DMS53 treated with DMSO at 0.1 percent for 48 hours (cell line): ENCODE measurements at regions not wholly inside any gene's neighbourhood (a gene's known extent, or its start where the extent isn't known, plus 50 kb on each side); places are given as distances from the start of the nearest gene placed in this dataset.
"Not testable (repeated sequence)": the region's sequence is repeated elsewhere in the genome, so short reads cannot be mapped to it uniquely, and the experiment has no call there.

Experiments
- DNase-seq: peaks from one replicate; lab custom pipeline; 2025; ENCODE audit not compliant: unreplicated experiment; lab: John Stamatoyannopoulos, UW

DNA sequence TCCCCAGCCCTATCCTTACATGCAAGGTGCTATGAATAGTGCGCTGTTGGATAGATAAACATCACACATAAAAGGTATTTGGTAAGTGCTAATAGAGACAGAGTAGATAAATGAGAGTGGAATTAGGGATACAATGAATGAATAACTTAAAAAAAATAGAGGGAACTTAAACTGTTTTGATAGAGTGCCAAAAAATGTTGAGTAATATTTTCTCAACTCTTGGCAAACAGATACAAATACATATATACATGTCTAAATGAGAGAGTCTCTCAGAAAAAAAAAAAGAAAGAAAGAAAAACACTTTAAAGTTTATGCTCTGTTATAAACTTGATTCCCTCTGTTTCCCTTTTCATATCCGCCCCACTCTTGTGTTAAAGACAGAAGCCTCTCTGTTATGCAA lies 667.4 kb downstream of the ROBO2 start:
- no peak for DNase-seq

DNA sequence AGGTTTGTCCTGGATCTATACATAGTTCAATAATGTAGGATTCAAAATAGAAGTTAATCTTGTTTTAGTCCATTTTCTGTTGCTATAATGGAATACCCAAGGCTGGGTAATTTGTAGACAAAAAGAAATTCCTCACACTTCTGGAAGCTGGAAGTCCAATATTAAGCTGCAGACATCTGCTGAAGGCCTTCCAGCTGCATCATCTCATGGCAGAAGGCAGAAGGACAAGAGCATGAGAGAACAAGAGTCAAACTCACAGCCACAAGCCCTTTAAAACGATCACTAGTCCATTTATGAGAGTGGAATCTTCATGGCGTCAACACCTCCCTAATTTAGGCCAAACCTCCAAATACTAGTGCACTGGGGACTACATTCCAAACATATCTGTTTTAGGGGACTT lies 669.3 kb downstream of the ROBO2 start:
- no peak for DNase-seq

DNA sequence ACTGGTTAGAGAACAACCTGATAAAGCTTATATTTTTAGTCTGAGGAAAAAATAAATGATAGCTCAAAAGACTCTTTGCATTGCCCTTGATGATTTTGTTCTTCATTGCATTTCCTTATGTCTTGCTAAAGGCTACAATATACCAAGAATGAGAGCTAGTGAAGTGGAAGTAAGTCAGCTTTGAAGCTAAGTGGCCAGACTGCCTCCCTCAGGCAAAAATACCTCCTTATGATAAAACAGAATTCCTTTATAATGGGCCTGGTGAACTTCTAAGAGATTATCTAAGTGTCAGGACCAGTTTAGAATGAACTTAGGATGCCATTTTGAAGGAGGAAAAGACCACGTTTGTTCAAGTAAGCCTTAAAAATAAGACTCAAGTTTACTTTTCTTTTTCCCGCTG lies 678.4 kb downstream of the ROBO2 start:
- DNase-seq = no peak

DNA sequence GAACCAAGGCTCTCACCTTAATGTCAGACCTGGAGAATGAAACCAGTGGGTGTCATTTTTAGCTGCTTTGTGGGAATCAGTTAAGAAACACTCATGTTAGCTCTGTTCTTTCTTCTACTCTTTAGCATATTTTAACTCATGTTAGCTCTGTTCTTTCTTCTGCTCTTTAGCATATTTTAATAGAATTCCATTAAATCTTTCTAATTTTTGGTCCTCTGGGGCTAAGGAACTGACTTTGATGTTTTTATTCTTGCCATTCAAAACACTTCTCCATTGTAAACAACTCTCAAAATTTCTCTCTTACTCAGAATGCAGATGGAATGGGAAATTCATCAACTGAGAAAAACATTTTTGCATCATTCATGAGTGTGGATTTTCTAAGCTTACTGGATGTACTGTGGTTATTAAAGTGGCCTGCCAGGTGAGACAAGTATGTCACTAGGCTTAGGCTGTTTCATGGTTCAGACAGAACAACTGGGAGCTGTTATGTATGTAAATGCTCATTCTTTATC lies 680.6 kb downstream of the ROBO2 start:
- DNase-seq = no peak

DNA sequence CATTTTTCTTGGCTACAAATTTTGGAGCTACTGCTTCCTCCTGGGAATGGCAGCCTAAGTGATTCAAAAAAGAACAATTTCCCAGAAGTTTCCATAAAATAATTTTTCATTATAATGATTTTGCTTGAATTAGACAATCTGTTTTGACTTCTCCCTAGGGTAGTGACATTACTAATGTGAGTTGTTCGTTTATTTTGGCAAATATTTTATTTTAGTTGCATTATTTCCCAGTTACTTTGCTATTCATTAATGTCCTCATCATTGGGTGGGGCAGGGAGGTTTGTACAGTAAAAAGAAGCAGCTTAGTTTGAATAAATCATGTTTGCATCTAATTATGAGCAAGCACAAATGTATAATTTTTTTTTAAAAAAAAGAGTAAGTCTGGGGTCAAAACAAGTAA lies 686.6 kb downstream of the ROBO2 start:
- DNase-seq = no peak

DNA sequence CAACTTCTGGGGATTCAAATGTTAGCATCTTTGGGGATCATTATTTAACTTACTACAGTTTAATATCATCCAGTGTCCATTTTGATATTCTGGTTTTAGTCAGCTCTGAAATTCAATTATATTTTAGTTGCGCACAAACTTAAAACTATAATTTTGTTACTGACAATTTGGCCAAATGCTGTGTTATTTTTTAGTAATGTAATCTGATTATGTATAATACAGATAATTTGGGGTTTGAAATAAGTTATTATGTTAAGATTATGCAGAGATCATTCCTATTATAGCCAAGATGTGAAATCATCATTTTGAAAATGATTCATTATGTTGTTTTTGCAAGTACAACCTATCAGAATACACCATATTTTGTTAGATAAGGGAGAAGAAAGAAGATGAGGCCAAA lies 706.1 kb downstream of the ROBO2 start:
- DNase-seq = no peak

DNA sequence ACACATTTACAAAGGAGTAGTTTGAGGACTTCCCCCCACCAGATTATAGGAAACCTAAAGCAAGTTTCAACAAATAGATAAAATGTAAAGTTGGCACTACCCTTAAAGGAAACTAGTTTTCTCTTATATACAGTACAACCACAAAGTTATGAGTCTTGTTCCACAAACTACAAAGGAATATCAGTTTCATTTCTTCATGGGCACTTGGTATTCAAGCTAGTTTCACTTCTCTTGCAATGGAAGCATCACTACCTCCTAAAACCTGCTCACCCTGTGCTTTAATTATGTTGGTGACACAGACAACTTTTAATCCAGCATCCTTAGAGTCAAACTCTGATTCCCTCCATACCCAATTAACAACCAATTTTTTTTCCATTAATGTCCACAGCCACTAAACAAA lies 707.0 kb downstream of the ROBO2 start:
- no peak for DNase-seq

DNA sequence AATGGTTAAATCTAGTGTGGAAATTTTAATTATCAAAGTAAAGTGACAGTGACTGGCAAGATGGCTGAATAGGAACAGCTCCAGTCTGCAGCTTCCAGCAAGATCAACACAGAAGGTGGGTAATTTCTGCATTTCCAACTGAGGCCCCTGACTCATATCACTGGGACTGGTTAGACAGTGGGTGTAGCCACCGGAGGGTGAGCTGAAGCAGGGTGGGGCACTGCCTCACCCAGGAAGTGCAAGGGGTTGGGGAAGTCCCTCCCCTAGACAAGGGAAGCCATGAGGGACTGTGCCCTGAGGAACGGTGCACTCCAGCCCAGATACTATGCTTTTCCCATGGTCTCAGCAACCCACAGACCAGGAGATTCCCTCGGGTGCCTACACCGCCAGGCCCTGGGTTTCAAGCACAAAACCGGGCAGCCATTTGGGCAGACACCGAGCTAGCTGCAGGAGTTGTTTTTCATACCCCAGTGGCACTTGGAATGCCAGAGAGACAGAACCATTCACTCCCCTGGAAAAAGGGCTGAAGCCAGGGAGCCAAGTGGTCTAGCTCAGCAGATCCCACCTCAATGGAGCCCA lies 716.6 kb downstream of the ROBO2 start:
- not testable (repeated sequence) for DNase-seq

DNA sequence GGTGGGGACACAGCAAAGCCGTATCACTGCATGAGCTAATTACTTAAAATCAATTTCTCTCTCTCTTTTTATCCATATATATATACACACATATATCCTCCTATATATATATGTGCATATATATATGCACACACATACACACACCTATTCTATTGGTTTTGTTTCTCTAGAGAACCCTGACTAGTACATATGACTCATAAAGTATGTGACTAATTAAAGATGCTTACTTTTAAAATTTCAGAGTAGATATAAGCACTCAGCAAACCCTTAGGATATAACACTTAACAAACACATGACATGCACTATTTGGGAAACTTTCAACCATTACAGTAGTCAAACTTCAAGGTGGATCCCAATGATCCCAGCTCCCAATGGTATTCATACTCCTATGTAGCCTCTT lies 732.6 kb downstream of the ROBO2 start:
- DNase-seq = no peak

DNA sequence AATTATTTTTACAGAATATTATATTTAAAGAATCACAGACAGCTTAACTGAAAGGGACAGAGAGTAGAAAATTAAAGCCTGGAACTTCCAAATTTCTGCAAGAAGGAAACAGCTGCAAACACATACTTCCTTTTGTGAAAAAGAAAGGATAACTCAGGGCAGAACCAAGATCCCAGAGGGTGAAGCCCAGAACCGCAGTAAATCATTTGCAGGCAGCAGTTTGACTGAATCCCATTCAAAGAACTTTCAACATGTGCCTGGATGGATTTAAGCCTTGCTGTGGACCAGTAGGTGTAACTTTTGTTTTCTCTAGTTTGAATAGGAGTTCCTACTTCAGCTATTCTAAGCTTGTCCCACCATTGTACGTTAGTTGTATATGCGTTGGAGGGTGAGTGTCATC lies 733.2 kb downstream of the ROBO2 start:
- DNase-seq = no peak

DNA sequence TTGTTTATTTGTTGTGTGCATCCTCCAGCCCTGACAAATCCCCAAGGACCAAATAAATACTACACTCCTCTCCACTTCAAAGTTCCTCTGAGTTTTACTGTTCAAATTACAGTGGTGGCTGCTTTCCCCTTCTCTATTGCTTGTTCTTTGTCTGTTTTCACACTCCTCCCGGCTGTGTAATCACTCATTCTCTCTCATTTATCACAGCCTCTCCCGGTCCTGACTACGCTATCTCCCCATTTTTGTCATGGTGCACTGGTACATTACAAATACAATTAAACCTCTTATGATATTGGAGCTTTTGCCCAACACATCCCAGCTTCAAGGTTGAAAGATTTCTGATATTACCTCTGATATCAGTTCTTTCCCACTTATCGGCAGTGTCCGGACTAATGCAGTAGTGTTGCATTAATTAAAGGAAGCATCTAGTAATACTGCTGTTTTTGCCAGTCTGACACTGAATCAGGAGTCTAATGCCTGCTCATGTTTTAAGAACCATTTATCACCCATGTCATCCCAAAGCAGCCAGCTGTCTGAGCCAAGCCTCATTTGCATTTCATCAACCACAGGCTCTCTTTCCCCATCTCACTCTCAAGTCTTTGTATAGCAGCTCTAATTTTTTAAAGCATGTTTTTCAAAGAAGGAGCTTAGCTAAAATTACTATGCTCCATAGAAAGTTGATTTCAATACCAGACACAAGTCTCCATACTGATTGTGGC lies 740.5 kb downstream of the ROBO2 start:
- no peak for DNase-seq

DNA sequence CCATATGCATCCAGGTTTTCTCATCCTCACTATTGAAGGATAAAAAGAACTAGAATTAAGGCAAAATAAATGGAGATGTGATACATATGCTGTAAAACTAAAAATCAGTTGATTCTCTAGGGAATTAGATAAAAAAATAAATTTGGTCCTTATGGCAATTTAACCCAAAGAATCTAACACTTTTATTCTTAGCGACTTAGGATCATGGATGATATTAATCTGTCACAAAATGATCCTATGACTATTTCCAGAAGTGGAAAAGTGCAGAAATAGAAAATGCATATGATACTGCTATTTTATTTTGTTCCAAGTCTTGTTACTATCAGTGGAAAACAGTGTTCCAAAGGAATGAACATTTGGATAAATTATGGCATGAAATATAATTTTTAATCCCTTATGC lies 746.3 kb downstream of the ROBO2 start:
- no peak for DNase-seq

DNA sequence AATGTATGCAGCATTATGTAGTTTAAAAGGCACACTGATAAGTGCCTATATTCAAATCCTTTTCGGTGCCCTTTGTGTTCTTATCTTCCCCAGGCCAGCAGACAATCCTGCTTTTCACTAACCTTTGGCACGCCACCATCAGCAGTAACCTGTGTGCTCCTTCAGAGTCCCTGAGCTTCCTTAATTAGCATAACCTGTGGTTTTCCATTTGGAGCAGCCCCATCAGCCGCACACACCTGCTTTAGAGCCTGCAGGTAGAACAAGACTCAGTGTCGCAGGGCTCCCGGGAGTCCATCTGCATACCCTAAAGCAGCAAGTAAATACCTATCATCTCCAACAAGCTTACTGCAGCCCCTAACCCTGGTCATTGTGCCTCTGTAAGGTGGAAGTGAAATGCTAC lies 755.1 kb downstream of the ROBO2 start:
- no peak for DNase-seq

DNA sequence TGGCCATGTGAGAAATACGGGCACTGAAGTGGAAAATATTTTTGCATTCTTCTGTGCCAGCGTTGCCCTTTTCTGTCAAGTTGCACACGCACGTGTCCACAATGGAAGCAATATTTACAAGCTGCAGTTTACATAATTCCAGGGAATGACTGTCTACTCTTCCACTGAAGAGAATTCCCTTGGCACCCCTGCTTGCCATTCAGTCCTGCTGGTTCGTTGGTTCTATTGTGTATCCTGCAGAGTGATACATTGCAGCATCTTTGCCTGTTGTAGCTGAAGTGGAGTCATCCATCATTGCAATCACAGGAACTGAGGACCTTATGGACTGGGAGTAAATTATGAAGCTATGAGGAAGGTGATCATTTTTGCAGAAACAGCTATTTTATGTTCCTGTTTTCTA lies 759.4 kb downstream of the ROBO2 start:
- no peak for DNase-seq

DNA sequence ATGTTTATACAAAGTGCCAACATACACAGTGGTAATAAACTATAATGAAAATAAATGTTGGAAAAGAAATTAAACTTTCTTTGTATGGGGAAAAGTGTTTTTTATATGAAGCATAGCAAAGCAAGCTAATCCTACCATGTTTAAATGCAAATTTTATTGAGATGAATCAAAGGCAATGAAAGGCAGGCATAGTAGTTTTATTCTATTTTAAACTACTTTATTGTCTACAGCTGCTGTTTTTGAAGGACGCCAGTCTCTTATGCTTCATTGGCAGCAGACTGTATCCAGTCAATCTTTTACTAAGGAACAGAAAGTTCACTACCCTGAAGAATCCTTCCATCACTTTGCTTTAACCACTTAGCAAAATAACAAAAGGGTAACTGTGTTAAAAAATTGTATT lies 761.0 kb downstream of the ROBO2 start:
- no peak for DNase-seq

DNA sequence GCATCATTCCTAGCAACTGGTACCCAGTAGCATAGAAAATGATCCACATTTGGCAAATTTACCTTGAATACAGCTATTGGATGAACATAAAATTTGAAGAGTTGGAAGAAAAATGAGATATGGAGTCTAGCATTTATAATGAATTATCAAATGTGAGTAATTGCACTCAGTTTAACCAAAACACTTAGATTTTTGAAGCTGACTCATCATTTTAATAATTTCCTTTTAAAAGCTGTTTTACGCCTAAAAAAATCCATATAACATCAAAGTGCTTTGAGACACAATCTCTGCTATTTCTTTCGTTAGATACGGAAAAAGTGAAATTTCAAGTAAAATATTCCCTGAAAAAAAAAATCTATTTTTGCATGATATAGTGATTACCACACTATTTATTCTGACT lies 767.4 kb downstream of the ROBO2 start:
- no peak for DNase-seq

DNA sequence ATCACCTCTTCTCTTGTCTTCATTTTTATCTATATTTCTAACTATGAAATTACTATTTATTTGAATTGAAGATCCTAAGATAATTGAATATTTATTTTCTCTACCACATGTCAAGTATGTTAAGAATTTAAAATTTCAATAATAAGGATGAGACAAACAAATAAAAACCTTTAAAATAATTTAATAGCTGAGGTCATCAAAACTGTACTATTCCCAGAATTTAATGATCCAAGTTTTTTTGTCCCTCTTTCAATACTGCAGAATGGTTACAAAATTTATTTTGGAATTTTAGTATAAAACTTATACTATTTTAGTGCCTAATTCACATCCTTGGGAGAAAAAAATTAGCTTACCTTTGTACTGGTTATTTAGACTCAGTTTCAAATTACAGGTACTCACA lies 774.9 kb downstream of the ROBO2 start:
- DNase-seq = no peak

DNA sequence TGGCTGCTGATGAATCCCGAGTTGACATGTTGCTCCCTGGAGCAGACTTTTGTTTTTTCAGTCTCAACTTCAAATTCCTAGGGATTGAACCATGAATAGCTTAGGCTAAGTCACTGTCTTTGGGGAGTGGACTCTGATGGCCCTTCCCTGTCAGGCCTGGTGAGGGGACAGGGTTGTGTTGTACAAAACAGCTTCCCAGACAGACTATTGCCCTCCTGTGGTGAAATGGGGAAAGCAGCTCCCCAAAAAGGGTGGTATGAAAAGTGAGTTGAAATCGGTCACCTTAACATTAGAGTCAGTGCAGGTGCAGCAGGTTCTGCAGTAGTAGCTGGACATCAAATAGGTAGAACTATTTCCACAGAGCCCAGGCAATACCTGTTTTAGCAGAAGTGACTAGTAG lies 775.6 kb downstream of the ROBO2 start:
- DNase-seq = no peak

DNA sequence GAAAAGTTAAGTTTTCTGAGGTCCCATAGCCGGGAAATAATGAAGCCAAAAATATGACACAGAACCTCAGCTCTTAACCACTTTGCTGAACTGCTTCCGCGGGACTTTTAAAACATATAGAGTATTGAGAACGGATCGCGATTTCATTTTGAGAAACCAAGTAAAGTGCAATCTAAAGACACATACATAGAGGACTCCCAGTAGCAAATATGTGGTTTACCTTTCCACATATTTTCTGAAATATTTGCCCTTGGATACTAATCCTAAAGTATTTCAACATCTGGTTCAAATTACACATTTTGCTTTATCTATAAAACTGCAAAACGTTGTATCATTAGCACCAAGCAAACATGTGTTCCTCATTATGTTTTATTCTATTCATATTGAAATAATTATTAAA lies 776.5 kb downstream of the ROBO2 start:
- DNase-seq = no peak

DNA sequence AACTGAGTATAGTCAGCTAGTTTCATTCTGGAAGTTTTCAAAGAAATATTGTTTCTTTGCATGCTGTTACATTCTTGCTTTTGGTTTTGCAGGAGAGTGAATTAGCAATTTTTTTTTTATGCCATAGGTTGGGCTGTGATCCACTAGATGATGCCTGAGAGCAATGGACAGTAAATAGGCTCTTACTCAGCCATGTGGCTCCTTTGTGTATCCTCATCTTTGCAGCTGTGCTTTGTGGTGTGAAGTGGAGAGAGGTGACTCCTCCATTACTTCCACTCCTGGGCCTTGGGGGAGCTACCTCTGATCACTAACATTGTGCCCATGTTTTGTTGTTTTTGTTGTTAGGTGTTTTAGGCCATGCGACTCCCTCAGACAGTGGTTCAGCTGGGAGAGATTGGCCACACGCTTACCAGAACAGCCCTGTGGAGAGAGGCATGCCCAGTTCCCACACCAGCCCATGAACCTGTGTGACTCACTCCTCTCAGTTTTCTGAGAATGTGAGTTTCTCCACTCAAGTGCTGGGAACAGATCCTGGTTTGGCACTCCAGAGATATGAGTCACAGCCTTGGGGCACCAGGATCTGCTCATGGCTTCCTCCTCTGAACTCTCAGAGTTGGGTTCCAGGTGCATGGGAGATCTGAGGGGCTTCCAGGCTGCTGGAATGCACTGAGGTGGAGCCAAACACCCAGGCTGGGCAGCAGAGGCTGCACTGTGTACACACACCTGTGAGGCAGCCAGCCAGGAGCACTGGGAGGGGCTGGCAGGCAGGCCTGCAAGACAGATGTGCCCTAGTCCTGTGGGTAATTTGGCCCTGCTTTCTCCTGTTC lies 785.3 kb downstream of the ROBO2 start:
- DNase-seq = peak; percentile 13

DNA sequence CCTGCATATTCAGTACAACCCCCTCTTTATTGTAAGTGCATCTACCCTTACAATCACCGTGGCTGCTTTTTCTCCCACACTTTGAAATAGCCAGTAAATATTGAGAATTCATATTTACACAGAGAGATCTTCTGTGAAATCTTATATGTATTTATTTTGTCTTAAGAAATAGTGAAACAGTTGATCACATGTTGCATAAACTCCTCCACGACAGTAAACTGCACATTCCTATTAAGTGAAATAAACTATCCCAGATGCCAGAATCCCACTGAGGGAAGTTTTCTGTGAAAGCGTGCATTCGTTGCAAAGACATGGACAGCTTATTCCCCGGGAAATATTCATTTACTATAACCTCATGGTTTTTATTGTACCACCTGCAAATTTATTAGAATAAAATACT lies 796.0 kb downstream of the ROBO2 start:
- no peak for DNase-seq

DNA sequence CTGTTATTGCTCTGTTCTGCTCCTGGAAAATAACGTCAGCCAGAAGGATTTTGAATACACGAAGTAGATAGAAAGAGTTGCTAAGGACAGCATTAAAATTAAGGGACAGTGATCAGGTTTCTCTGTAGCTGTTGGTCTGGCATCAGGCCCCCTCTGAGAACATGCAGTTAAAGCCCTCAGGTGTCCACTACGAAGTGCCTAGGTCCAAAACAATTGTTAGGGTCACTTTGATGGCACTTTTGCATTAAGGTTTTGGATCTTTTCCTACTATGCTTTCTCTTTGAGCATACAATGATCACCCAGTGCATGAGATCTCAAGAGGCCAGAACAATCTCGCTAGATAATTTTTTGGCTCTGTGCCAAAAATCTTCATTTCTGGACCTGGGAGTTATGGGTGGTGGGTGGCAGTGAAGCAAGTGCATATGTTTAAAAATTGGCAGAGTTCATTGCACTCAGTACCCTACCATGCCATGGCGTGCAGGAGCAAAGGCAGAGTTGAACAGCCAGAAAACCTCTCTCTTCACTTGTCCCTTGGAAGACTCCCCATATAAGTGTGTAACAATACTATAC lies 797.6 kb downstream of the ROBO2 start:
- DNase-seq = no peak
